DLD1 (cell line): ENCODE measurements at regions not wholly inside any gene's neighbourhood (a gene's known extent, or its start where the extent isn't known, plus 50 kb on each side); places are given as distances from the start of the nearest gene placed in this dataset.
"Not testable (repeated sequence)": the region's sequence is repeated elsewhere in the genome, so short reads cannot be mapped to it uniquely, and the experiment has no call there.

Experiments
- in situ Hi-C: cut with HindIII; loops from 2 replicates; pipeline ENCODE4 v1.10.0; 2017; ENCODE audit warnings: low sequenced_read_pairs

DNA sequence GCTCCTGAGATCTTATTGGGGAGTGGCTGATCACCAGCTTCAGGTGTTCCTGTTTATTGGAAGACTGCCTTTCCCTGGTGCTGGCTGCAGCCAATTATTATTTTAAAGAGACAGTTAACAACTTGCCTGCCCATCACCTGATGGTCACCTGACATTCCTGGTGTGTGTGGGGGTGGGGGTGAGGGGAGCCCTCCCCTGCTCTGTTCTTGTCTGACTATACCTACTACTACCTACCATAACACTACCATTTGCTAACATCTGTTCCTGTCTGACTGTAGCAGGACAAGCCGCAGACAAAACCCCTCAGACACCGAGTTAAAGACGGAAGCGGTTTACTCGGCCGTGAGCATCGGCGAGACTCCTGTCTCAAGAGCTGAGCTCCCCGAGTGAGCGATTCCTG lies 54.9 kb upstream of the NBPF3 start:
- in situ Hi-C loops = no loop called here

- in situ Hi-C loops = no loop called here
These were observed 55.3 kb upstream of the NBPF3 start for GRCh38 chr1:21384620-21385019.

DNA sequence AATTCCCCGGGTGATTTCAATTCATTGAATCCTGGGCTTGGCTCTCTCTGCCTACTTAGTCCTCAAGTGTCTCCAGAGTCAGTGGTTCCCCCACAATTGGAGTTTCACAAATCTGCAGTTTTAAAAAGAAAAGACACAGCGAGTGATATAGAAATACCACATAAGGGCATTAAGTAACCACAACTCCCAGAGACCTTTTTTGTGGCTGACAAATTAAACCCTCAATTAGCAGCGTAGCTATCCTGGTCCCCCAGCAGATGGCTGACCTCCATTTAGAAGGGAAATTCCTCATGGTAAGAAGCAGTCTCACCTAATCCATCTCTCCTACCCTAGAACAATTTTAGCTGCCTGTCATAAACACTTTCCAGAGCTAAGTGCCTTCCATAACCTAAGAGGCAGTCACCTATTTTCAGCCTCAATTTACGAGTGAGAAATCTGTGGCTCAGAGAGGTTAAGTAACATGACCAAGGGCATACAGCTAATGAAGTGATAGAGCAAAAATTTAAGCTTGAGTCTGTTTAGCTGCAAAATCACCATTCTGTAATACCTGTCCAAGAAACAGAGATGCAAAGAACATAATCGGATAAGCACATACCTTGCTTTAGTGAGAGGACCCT lies 56.0 kb upstream of the NBPF3 start:
- in situ Hi-C loops = no loop called here

DNA sequence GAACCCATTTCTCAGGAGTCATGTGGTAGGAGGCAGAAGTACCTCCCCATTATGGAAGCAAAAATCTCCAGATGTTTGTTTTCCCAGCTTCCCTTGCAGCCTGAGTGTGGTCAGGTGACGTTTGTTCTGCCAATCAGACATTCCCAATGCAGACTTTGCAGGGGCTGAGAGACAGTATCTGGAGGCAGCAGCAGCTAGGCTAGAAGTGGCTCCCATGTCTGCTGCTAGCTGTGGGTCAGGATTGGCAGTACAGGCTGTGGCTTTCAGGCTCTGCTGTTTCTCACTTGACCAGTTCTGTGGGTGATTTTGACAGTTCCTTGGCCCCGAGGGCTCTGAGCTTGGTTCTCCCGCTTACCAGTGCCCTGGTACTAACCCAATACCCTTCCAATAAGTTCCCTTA lies 58.6 kb upstream of the NBPF3 start:
- in situ Hi-C loops = no loop called here

DNA sequence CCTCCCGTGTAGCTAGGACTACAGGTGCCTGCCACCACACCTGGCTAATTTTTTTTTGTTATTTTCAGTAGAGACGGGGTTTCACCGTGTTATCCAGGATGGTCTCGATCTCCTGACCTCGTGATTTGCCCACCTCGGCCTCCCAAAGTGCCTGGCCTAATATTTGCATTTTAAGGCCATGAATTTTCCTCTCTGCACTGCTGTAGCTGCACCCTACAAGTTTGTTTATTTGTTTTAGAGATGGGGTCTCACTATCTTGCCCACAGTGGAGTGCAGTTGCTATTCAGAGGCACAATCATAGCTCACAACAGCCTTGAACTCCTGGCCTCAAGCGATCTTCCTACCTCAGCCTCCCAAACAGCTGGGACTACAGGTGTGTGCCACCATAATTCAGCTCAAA lies 59.8 kb upstream of the NBPF3 start:
- in situ Hi-C loops = not testable (repeated sequence)

DNA sequence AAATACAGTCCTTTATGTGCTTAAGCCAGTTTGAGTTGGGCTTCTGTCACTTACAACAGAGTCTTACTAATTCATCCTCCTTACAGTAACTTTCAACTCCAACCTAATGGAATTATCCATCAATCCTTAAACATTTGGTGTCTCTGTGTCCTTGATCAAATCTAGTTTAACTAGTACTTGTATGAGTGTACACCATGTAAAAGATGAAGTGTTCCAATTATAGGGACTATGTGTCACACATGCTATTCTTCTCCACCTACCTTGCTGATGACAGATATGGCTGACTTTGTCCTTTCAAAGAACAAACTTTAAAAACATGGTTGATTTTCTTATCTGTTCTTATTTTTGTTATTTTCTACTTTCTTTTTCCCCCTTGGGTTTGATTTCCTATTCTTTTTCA lies 60.4 kb upstream of the NBPF3 start:
- in situ Hi-C loops = loop anchor here (10.0 kb wide), 1 partner anchor 165 kb away; no protein-coding TSS in a partner anchor

- in situ Hi-C loops = loop anchor here (10.0 kb wide), 1 partner anchor 166 kb away; no protein-coding TSS in a partner anchor
These were observed 61.0 kb upstream of the NBPF3 start for GRCh38 chr1:21378705-21379494.

- in situ Hi-C loops = loop anchor here (10.0 kb wide), 1 partner anchor 172 kb away; no protein-coding TSS in a partner anchor
These were observed 67.6 kb upstream of the NBPF3 start for GRCh38 chr1:21372383-21372782.

DNA sequence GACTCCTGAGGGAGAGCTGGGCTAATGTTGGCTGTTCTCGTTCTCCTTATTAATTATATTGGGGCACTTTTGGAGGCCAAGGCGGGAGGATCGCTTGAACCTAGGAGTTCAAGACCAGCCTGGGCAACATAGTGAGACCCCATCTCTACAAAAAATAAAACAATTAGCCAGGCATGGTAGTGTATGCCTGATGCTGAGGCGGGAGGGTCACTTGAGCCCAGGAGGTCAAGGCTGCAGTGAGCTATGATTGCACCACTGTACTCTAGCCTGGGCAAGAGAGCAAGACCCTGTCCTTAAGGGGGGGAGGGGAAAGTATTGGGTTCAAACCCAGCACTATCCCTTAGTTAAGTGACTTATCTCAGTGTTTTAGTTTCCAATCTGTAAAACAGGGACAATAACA lies 70.0 kb upstream of the NBPF3 start:
- in situ Hi-C loops = loop anchor here (10.0 kb wide), 1 partner anchor 175 kb away; no protein-coding TSS in a partner anchor

- in situ Hi-C loops = no loop called here
These were observed 71.2 kb upstream of the NBPF3 start for GRCh38 chr1:21368515-21369289.

GRCh38 chr1:21367973-21368514 lies 71.9 kb upstream of the NBPF3 start:
- in situ Hi-C loops = not testable (repeated sequence)

- in situ Hi-C loops = no loop called here
These were observed 73.6 kb upstream of the NBPF3 start for GRCh38 chr1:21366288-21366687.

DNA sequence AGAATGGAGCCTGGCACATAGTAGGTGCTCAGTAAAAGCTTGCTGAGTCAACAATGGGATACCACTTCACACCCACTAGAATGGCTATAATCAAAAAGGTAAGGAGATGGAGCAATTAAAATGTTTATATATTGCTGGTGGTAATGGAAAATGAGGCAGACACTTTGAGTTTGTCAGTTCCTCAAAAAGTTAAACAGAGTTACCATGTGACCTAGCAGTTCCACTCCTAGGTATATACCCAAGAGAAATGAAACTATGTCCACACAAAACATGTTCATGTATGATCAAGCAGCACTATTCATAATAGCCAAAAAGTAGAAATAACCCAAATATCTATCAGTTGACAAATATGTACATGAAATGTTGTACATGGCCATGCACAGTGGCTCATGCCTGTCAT lies 74.8 kb upstream of the ECE1 start:
- in situ Hi-C loops = no loop called here

DNA sequence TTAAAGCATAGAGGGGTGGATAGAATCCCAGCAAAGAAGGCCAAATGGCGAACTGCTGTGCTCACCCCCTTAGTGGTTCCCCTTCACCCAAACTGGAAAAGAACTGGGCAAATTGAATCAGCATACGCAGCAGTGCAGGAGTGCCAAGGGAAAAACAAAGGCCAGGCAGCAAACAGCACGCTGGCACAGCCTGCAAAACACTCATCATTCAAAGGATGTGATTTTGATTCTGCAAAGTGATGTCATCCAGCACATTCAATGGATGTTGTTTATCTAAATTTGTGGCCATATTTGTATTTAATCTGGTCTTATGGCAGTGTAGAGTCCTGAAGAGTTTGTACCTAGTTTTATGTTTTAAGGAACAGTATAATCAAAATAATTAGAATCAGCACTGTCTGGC lies 71.8 kb upstream of the ECE1 start:
- in situ Hi-C loops = no loop called here

DNA sequence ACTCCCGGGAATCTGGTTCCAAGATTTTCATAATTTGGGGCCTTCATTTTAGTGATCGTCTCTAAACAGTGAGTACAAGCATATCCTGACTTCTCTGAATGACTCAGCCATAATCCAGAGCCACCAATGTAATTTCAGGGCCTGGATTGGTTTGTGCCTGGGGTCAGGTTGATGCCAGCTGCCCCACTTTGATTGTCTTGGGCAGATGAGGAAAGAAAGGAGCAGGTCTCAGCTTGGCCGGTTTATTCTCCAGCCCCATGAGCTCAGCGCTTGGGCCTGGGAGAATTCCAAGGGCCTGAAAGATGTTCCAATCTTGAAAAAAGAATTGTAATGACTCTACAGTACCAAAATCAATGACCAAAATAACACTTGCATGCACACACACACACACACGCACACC lies 71.2 kb upstream of the ECE1 start:
- in situ Hi-C loops = no loop called here

GRCh38 chr1:21357161-21357560 lies 66.9 kb upstream of the ECE1 start:
- in situ Hi-C loops = no loop called here

DNA sequence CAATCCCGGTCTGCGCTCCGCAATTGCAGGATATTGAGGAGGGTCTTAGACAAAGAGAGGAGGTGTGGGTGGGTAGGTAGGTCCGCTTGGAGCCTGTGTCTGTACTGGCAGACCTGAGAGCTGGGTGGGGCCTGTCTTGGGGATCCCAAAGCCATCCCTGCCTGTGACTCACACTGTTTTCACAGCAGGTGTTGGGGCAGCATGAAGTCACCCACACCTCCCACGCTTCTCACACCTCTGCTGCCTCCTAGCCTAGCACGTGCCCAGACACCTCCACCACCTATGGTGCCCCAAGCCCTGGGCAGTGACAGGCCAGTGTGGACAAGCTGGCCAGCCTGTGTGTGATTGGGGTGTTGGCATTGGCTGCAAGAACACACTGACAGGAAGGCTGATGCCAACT lies 65.7 kb upstream of the ECE1 start:
- in situ Hi-C loops = no loop called here

DNA sequence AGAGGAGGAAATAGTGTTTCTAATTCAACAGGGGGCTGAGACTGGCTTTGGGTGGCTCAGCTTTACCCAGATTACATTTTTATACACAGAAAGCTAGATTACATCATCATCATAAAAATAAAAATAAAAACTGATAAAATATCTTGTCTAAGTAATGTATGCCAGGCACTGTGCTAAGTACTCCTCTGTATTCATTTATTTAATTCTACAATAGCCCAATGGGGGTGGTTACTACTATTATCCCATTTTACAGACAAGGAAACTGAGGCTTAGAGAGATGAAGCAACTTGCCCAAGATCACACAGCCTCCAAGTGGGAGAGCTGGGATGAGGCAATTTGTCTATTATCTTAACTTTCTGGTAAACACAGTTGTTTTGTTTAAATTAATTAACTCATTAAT lies 62.3 kb upstream of the ECE1 start:
- in situ Hi-C loops = no loop called here

GRCh38 chr1:21351901-21352300 lies 61.6 kb upstream of the ECE1 start:
- in situ Hi-C loops = no loop called here

GRCh38 chr1:21350202-21350885 lies 60.1 kb upstream of the ECE1 start:
- in situ Hi-C loops = no loop called here

- in situ Hi-C loops = loop anchor here (10.0 kb wide), 1 partner anchor 105 kb away; no protein-coding TSS in a partner anchor
These were observed 59.4 kb upstream of the ECE1 start for GRCh38 chr1:21349693-21350092.
